Fibroblast of skin of left biceps (primary cell): ENCODE measurements at regions not wholly inside any gene's neighbourhood (a gene's known extent, or its start where the extent isn't known, plus 50 kb on each side); places are given as distances from the start of the nearest gene placed in this dataset.

Source experiments
- DNase-seq, 2 experiments: peaks; one replicate each; pipeline ENCODE4 v3.0.0-alpha.2; 2013; ENCODE audit warnings: low read depth in 2 of 2

DNA sequence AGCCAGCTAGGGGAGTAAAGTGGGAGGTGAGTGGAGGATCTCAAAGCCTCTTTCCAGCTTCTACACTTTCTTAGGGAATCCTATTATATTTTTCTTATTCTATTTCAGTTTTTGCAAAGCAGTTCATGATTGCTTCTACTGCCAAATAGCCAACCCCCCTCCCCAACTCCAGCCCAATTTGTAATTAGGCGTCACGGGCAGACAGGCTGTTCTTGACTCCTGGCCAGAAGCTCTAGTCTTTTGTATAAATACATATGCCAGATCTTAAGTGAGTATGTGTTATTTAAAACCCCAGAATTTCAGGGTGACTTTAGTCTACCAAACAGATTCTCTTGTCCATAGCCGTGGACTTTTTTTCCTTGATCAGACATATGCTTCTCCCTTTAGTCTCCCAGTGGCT, 255.2 kb downstream of the BUB3 start:
- no peak for DNase-seq

DNA sequence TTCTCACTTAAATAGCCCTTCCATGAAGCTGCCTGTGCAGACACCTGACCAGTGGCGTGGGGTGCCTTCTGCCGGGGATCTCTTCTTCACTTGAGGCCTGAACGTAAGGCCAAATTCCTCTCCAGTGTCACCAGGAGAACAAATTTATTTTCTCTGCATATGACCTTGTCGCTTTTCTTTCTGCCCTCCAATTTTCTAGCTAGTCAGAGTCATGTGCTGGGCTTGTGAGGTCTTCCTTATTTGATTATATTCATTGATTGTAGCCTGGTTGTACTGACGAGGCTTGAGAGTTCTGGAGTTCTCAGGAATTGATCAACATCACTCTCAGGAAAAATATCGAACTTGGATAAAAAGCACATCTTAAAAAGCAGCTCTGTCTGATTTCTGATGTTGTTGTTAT, 255.7 kb downstream of the BUB3 start:
- DNase-seq, result no peak

DNA sequence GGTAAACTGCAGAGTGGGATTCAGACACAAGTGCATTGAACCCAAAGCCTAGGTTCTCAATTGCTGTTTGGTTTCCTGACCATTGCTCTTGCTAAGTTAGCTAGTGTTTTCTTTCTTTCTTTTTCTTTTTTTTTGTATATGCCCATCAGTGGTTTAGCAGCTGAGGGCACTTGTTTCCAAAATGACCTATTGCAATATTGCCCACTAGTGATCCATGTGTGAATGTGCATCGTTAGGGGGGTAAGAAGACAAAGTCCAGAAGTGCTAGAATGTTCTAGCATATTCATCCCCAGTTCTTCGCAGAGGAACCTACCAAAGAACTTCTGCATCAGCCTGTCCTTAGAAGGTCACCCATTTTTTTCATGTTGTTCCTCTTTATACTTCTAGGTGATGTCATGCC, 252.8 kb upstream of the GPR26 start:
- DNase-seq, result no peak

DNA sequence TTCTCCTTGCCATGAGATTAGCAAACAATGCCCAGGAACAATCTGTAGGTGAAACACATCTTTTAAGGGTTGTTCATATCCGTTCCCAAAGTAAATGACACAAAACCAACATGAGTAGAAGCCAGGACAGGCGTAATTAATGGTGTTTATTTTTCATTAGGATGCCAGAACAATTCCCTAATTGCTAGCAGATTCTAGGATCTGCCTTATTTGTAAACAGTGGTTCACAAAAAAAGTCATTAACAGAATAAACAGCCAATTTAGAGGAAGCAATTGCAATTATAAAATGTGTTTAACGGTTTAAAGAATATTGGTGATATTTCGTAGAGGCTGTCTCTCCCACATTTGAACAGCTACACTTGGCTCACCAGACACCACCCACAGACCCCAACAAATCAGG, 250.6 kb upstream of the GPR26 start:
- no peak for DNase-seq

DNA sequence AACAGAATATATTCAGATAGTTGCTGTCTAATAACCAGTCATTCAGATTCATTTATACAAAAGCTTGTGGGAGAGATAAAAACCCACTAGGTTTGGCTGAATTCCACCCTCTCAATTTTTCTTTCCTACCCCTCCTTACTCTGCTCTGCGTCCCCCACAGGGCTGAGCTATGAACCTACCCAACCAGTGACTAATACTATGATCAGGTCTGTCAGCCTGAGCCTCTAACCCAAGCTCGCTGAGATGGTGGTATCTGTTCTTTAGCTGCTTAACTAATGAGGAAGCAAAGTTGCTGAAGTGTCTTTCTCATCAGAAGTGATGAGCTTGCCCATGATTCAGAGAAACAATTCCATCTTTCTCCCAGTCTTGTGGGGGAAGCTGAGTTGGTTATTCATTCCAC, 248.7 kb upstream of the GPR26 start:
- no peak for DNase-seq

DNA sequence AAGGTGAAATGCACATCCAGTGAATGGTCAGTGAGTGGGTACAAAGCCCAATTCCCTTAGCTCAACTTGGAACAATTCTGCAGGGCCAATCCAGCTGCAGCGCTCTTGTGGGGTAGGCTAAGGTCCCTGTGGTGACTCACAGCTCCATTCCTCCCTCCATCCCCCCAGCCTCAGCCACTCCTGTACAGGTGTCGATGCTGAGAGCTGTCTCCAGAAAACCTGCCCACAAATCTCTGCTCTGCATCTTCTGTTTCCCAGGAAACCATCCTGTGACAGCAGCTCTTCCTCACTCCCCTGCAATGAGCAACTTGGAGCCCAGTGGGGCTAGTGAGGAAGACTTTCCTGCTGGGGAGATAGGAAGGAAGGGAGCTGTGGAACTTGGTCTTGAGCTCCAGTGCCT, 244.7 kb upstream of the GPR26 start:
- no peak for DNase-seq

DNA sequence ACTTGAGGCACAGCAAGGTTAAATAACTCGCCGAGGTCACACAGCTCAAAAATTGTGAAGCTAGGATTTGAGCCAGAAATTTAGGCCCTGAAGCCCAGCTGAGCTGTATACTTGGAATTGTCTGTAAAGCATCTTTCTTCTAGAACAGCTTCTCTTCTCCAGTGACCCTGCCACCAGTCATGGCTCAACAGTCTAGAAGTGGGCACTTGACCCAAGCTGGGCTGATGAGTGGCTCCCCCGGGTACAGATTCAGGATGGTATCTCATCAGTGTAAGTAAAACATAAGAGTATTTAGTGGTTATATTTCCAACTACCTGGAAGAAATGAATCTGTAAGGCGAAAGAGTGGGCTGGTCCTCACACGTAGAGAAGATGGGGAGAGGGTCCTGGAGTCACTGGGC, 243.9 kb upstream of the GPR26 start:
- DNase-seq, result no peak

DNA sequence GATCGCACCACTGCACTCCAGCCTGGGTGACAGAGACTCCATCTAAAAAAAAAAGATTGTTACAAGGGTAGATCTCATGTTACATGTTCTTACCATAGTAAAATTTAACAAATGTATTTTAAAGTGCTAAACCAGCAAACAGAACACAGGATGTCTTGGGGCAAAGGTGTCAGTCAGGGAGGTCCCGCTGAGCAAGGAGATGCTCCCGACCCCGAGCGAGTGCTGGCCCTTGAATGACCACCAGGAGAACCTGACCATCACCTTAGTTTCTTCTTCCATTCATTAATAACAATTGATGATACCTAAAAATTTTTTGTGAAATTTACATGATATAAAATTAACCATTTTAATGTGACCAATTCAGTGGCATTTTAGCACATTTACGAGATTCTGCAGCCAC, 241.6 kb upstream of the GPR26 start:
- DNase-seq, result no peak

DNA sequence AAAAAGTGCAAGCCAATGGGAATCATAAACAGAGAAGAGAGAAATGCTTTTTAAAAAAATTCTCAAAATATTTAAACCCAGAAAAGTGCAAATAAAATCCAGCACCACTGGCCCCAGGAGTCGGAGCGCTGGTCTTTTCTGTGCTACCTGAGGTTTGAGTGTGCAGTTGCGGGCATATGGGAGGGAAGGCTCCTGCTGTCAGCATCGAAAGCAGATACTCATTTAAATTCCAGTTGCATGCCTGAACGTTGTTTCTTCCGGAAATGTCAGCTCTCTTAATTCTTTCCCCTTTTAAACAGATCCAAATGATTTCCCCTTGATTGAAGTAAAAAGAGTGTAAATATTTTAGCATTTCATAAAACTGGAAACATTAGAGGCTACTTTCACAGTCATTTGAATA, 240.5 kb upstream of the GPR26 start:
- no peak for DNase-seq

DNA sequence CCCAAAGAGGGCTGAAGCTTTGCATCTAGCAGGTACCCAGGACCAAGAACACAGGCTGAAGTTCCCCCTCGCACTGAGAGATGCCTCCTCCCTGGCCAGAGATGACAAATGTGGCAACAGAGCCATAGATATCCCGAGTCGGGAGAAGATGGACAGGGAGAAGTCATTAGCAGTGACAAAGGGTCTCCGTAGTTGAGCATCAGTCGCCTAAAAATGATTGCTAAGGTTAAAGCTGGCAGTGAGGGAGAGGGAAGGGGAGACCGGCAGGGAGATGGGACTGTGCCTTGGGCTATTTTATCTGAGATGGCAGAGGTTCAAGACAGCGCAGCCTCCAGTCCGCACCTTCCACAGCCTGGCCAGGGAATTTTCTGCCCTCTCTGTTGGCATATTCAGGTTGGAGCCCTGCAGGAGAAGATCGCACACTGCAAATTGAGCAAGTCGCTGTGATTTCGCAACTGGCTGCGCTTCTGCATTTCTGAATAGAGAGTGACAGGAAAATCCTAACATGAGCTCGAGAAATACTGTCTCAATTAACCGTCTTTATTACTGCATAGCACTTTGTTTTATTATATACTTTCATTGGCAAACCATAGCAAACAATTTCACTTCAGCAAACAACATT, 238.9 kb upstream of the GPR26 start:
- DNase-seq, result no peak

DNA sequence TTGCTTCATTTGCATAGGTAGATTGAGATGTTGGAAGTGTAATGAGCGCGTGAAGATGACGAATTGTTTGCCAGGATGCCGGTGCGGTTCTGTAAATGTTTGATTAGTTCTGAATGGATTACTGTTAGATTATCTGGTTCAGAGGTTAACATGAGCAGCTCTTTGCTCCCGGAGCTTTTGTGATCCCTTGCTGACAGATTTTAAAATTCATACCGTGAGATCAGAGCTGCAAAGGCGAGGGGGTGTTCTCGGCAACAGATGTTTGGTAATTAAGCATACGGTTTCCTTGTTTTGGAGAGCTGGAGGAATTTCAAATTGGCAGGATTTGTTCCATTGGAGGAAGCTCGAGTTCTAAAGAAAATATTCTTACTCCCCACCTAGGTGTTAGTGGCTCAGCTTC, 237.8 kb upstream of the GPR26 start:
- no peak for DNase-seq

DNA sequence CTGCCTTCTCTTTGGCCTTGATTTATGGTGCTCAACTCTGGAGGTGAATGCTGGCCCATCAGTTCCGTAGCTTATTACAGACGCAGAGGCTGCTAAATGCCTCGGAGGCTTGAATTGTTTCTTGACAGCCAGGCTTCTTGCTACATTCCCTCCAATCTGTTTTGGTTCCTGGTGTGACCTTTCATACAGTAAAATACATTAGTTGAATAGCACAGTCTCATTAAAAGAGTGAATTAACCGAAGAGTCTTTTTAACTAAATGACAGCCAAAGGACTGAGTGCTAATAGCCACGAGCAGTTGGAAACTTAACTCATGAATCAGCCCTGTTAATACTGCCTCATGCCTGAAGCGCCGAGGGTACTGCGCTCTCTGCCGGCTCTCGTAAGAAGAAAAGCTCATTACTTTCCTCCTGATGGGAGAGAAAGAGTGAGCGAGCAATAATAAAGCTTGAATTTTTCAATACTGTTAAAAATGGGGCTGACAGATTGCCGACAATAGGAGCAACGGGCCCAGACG, 236.4 kb upstream of the GPR26 start:
- DNase-seq, result no peak

DNA sequence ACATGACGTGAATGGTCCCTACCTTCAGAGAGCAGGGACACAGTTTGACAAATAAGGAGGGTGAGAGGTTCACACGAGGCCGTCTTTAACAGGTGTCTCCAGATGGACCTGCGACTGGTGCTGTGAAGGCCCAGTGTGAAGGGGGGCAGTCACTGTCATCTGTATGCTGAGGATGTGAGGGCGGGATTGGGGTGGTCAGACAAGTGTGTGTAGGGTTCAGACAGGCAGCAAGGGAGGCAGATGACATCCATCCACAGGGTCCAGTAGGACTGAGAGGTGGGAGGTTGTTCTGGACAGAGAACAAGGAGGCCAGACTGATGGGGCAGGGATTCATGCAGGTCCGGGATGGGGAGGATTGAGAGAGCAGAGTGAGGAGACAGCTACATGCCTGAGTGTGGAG, 232.6 kb upstream of the GPR26 start:
- no peak for DNase-seq

DNA sequence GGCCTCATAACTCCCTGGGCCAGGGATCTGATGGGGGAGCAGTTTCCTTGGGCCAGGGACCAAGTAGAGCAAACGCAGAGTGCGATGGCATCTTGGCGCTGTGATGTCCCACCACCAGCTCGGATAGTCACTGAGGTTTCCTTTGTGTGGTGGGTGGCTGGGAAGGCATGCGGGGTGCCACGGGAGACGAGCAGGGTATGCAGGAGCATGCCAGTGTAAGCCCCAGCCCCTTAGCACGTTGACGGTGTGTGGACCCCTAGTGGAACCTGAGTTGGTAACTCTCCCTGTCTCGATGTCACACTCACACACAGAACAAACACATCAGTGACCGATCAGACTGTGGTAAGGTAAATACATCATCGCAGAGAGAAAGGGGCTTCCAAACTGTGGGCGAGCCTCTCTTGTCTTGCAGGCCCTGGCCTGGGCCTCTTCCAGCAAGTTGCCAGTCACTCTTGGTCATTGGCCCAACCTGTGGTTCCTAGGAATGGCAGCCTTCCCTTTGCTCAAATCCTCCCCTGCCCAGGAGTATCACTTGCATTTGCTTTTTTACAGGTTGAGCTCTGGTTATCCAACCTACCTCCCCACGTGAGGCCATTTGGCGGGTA, 231.6 kb upstream of the GPR26 start:
- no peak for DNase-seq

DNA sequence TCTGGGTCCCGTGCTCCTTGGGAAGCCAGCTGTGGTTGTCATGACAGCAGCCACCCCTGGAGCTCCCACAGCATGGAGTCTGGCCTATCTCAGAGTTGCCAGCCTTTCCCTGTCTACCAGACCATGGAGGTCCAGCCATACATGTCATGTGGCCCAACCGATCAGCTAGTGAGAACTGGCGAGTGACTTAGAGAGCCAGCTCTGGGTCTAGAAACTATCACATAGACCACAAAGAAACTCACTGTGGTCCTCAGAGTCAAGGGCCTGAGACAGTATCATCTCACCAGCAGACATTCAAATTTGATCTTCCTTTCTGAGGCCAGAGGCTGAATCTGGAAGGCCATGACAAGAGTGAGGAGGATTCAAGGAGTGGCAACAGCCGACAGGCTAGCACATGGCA, 223.3 kb upstream of the GPR26 start:
- no peak for DNase-seq

DNA sequence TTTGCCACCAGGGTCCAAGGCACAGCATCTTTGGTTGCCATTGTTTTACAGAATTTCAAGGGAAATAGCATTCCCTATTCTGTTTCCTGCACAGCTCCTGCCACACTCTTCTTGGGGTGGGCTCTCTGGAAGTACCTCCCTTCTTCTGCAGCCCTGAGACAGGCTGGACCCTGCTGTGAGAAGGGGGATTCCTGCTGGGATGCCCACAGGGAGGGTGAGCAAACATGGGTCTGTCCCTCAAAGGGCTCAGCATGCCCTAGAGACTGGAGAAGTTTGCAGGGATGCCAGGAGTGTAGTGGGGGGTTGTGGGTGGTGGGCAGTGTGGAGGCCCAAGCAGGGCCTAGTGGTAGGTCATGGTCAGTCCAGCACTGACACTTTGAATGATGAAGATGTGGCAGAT, 222.2 kb upstream of the GPR26 start:
- no peak for DNase-seq

DNA sequence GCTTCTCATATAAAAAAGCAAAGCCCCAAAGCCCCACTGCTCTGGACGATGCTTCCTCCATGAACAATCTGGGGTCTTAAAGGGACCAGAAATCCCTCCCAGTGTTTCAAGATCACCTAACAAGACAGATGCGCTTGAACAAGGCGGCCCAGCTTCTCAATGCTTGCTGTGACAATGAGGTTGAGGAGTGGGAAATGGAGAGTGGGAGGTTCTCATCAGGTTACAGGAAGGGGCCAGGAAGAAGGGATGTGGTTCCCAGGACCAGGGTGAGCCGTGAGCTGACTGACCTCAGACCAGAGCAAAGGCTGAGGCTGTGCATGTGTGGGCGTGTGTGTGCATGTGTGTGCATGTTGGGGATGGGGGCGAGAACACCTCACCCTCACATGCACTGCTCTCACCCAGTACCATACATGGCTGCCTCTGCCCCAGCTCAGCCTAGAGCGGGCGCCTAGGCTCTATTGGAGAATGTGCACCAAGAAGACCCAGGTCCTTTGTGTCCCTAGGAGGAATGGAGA, 220.8 kb upstream of the GPR26 start:
- DNase-seq, result no peak

DNA sequence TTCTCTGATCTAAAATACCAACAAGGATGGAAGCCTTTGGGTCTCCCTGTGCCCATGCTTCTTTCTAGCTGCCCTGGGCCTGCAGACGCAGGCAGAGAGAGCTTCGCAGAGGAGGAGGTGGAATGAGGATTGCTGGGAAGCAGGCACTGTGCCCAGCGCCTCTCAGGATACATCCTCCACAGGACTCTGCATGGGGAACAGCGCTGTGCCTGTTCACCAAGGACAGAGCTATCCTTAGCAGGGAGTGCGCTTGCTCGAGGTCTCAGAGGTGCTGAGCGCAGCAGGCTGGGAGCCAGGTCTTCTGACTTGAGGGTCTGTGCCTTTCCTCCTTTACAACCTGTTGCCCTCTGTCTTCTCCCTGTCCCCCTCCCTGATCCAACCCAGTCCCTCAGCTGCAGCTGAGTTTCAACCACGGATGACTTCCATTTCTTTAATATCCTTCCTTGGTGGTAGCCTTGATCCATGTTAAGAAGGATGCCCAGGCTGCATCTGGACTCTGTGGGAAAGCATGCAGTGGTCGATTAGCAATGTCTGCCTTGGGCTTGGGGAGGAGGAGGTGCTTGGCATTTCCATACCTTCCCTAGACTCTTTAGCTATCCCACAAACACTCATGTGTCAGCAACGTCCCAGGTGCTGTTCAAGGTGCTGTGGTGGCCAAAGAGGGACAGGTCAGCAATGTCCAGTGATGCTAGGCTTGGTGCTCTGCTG, 219.6 kb upstream of the GPR26 start:
- no peak for DNase-seq

DNA sequence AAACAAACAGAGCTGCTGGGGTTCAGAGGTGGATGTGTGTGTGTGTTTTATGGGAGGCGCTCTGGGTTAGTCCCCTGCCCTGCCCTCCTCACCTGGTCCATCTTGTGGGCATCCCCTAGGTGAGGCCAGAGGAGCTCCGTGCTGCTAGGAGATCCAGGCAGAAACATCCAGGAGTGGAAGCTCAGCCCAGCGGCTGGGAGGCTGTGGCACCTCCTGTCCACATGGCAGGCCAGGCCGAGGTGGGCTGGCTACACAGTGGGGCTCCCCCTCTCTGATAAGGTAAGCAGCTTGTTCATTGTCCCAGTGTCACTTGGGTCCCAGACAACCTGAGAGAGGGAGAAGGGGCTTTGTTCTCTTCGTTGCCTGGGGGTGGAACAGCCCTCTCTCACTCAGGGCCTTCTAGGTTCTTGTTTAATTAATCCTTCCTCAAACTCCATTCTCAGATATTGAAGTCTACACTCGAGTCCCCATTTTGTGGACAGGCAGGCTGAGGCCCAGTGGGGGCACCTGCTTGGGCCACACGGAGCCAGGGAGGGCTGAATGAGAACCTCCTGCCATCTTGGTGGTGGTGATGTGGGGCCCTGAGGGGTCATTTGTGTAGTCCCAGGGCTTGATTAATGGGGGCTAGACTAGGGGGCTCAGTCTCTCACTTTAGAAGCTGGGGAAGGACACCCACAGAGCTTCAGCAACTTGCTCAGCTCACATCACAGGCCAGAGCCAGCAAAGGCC, 216.8 kb upstream of the GPR26 start:
- no peak for DNase-seq

DNA sequence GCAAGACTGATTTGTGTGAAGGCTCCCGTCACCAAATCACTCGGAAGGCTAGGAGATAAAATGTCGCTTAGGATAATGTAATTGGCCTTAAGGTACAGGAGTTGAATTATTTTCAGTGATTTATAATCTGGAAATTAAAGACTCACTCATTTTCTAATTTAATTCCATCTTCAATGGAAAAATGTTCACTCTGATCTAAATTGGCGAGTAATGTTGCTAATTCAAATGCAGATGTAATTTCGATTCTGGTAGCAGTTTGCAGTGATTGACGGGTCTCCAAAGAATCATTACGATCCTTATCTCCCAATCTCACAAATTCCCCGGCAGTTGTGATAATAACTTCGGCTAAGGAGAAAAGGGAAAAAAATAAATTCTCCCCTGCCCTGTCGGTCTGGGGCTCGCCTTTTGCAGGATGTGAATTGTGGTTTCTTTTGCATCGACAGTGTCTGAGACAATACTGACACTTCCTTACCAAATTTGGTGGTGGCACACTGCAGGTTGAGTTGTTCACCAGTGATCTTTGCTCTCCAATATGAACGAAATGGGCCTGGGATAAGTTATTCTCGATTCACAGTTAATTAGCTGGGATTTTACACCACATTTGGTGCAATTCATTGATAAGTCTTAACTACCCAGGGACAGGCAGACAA, 215.1 kb upstream of the GPR26 start:
- DNase-seq, result no peak

DNA sequence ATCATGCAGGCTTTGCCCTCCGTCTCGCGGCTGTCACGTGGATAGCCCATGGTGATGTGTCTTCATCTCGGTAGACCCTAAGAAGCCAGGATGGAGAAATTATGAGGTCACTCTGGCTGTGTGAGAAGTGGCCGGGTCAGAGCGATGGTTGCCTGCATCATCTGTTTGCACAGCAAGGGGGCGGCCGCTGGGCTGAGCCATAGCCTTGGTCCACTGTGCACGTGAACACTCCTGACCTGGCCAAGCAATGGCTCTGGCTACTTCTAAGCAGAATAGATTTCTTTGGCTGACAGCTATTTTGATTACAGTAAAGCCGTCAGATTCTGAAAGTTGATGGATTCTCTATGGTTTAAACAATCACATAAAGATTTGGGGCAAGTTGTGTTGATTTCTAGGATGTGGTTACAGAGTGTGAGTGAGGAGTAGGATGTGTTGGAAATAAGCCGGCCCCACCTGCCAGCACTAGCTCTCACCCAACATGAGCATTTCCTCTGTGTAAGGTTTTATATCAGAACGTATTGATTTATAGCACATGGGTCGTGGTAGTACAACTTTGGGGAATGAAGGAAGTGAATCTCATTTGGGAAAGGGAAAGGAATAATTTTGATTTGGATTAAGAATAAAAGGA, 214.4 kb upstream of the GPR26 start:
- no peak for DNase-seq
